ENCODE measurements at regions not wholly inside any gene's neighbourhood (a gene's known extent, or its start where the extent isn't known, plus 50 kb on each side); places are given as distances from the start of the nearest gene placed in this dataset. TPM values are rescaled to one million over a fixed set of nuclear protein-coding genes. Genes with fewer than 3 reads are reported as not detected.

DNA sequence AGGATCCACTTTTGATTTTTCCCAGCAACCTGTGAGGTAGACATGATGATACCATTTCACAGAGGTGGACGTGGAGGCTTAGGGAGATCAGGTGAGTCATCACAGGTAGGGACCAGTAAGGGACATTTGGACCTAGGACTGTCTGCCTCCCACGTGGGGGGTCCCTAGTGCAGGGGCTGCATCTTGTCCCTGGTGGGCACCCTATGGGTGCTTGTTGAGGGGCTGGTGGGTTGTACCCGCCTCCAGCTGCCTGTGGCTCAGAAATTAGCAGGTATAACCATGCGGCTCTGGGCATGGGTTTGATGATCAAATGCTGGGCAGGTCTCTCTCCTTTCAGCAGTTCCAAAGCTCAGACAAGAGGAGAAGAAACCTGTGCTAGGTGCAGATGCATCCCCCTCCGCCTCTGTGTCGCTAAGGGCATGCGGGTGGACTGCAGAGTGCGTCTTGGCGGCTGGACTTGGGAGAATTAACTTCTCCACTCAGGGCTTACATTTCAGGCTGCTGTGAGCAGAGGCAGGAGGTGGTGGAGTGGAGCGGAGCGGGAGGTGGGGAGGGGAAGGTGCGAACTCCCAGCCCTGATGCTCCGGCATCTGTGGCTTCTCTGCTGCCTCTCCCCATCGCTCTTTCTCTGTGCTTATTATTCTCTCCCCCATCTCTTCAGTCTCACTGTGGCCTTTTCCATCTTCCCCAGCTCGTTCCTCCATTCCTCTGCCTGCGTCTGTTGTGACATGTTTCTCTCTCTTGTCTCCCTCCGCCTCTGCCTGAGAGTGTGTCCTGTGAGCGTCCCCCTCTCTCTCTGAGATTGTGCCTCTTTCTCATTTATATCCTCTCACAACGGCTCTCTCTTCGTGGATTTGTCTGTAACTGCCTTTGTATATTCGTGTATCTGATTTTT is 146.8 kb downstream of the PTPRU start:
- no peak for DNase-seq

DNA sequence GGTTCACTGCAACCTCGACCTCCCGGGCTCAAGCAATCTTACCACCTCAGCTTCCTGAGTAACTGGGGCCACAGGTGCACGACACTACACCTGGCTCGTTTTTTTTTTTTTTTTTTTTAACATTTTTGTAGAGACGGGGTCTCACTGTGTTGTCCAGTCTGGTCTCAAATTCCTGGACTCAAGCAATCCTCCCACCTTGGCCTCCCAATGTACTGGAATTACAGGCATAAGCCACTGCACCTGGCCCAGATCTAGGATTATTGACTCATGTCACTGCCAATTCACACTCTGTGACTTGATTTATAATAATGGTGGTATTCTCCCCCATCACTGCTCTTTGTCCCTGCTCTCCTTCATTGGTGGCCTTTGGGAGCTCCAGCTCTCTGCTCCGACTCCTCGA is 145.1 kb downstream of the PTPRU start:
- no peak for DNase-seq

DNA sequence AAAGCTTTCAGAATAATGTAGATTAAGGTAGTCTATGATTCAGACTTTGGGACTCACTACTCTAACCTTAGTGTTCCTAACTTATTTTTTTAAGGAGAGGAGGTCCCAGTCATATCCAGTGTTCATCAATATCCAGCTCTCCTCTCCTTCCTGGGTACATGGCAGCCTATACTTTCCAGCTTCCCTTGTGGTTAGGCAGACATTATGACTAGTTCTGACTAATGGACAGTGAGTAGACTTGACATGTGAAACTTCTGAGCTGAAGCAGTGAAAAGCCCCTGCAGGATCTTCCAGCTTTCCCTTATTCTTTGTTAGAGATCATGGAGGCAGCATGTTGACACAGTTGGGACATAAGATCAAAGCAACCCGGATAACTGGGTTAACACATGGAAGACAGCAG is 144.2 kb downstream of the PTPRU start:
- DNase-seq = no peak

DNA sequence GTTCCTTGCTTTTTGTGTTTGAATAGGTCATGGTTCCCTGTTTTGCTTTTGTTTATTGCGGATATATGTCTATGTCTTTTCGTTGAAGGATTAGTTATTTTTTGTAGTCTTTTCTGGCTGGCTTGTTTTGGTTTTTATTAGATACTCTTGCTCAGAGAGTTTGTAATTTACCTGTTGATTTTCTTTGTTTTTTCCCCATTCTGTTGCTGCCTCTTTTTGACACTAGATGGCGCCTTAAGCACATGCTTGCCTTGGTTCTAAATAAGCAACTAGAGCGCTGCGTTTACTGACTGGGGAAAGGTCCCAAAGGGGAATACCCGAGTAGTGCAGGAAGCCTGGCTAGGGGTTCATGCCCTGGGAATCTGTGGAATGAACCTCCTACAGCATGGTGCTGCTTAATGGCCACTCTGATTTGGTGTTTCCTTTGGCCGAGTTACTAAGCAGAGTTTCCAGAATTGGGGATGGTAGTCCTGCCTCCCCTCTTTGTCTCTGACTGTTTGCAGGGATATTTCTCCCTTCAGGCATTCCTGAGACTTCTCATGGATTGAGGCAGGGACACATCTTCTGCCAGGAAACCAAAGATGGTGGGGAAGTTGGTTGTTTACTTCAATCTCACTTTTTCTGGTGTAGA is 143.2 kb downstream of the PTPRU start:
- no peak for DNase-seq

Small RNA genes in the stretch of these regions (small RNA-seq; reads per million reads assigned to genes)
- gene AL021921.1 (ENCODE audit: low replicate concordance) = not detected

All from skin of body (tissue), 2 donors.